HG03025 (cell line): ENCODE measurements at regions not wholly inside any gene's neighbourhood (a gene's known extent, or its start where the extent isn't known, plus 50 kb on each side); places are given as distances from the start of the nearest gene placed in this dataset.

ENCODE experiments used
- ATAC-seq: cut with Tn5 transposase; IDR thresholded peaks from one replicate; pipeline ENCODE4 v1.9.1; 2021; ENCODE audit warnings: mild to moderate bottlenecking, moderate library complexity; ENCODE audit not compliant: unreplicated experiment, low FRiP score

- no peak for ATAC-seq
These were observed 425.2 kb upstream of the CNTNAP2 start for GRCh38 chr7:145691377-145691914.

GRCh38 chr7:145681646-145682045 lies 435.0 kb upstream of the CNTNAP2 start:
- no peak for ATAC-seq

GRCh38 chr7:145681159-145681558 lies 435.4 kb upstream of the CNTNAP2 start:
- ATAC-seq, result no peak

- no peak for ATAC-seq
These were observed 450.9 kb upstream of the CNTNAP2 start for GRCh38 chr7:145665499-145666258.

- ATAC-seq, result no peak
These were observed 460.9 kb upstream of the CNTNAP2 start for GRCh38 chr7:145655666-145656065.

- ATAC-seq, result no peak
These were observed 471.5 kb upstream of the CNTNAP2 start for GRCh38 chr7:145645135-145645515.

GRCh38 chr7:145644426-145645134 lies 472.0 kb upstream of the CNTNAP2 start:
- ATAC-seq, result no peak

GRCh38 chr7:145643981-145644380 lies 472.6 kb upstream of the CNTNAP2 start:
- no peak for ATAC-seq

- no peak for ATAC-seq
These were observed 483.1 kb upstream of the CNTNAP2 start for GRCh38 chr7:145633513-145633912.

GRCh38 chr7:145624618-145625017 lies 492.0 kb upstream of the CNTNAP2 start:
- ATAC-seq, result no peak

- no peak for ATAC-seq
These were observed 510.6 kb upstream of the CNTNAP2 start for GRCh38 chr7:145605963-145606362.

GRCh38 chr7:145599376-145599775 lies 517.2 kb upstream of the CNTNAP2 start:
- ATAC-seq, result no peak

- no peak for ATAC-seq
These were observed 532.2 kb upstream of the CNTNAP2 start for GRCh38 chr7:145584401-145584800.

- no peak for ATAC-seq
These were observed 533.8 kb upstream of the CNTNAP2 start for GRCh38 chr7:145582742-145583303.

- no peak for ATAC-seq
These were observed 558.8 kb upstream of the CNTNAP2 start for GRCh38 chr7:145557805-145558204.

- ATAC-seq, result no peak
These were observed 573.4 kb upstream of the CNTNAP2 start for GRCh38 chr7:145543242-145543641.

- no peak for ATAC-seq
These were observed 576.7 kb upstream of the CNTNAP2 start for GRCh38 chr7:145539910-145540309.

GRCh38 chr7:145534301-145534700 lies 582.3 kb upstream of the CNTNAP2 start:
- ATAC-seq, result no peak

GRCh38 chr7:145520284-145520683 lies 596.3 kb upstream of the CNTNAP2 start:
- no peak for ATAC-seq

- ATAC-seq, result no peak
These were observed 605.6 kb upstream of the CNTNAP2 start for GRCh38 chr7:145511004-145511403.

- ATAC-seq, result no peak
These were observed 618.6 kb upstream of the CNTNAP2 start for GRCh38 chr7:145497911-145498525.
